Fibroblast of the conjunctiva (primary cell): ENCODE measurements at regions not wholly inside any gene's neighbourhood (a gene's known extent, or its start where the extent isn't known, plus 50 kb on each side); places are given as distances from the start of the nearest gene placed in this dataset.

Experiments
- DNase-seq: peaks from one replicate; pipeline ENCODE4 v3.0.0-alpha.2; 2010; ENCODE audit warnings: low read depth

GRCh38 chr5:167984951-167985350 lies 306.5 kb upstream of the WWC1 start:
- DNase-seq, result no peak

- no peak for DNase-seq
Measured at GRCh38 chr5:167985373-167985772, 306.1 kb upstream of the WWC1 start.

- DNase-seq, result no peak
Measured at GRCh38 chr5:167987490-167988280, 303.8 kb upstream of the WWC1 start.

GRCh38 chr5:167992868-167993267 lies 298.6 kb upstream of the WWC1 start:
- DNase-seq, result no peak

GRCh38 chr5:167993771-167994170 lies 297.7 kb upstream of the WWC1 start:
- DNase-seq, result no peak

- no peak for DNase-seq
Measured at GRCh38 chr5:167995844-167996425, 295.5 kb upstream of the WWC1 start.

GRCh38 chr5:167998148-167998767 lies 293.2 kb upstream of the WWC1 start:
- no peak for DNase-seq

GRCh38 chr5:167999182-167999581 lies 292.3 kb upstream of the WWC1 start:
- DNase-seq, result no peak

- no peak for DNase-seq
Measured at GRCh38 chr5:168001318-168001717, 290.1 kb upstream of the WWC1 start.

- no peak for DNase-seq
Measured at GRCh38 chr5:168002116-168002515, 289.3 kb upstream of the WWC1 start.

- no peak for DNase-seq
Measured at GRCh38 chr5:168005093-168005492, 286.4 kb upstream of the WWC1 start.

GRCh38 chr5:168005936-168006335 lies 285.5 kb upstream of the WWC1 start:
- DNase-seq, result no peak

- DNase-seq, result no peak
Measured at GRCh38 chr5:168006456-168007130, 284.9 kb upstream of the WWC1 start.

GRCh38 chr5:168007286-168007685 lies 284.2 kb upstream of the WWC1 start:
- DNase-seq, result no peak

GRCh38 chr5:168008555-168008954 lies 282.9 kb upstream of the WWC1 start:
- DNase-seq, result no peak

- DNase-seq, result no peak
Measured at GRCh38 chr5:168011096-168011495, 280.3 kb upstream of the WWC1 start.

GRCh38 chr5:168012006-168012405 lies 279.4 kb upstream of the WWC1 start:
- no peak for DNase-seq

GRCh38 chr5:168013546-168013945 lies 277.9 kb upstream of the WWC1 start:
- DNase-seq, result no peak

- no peak for DNase-seq
Measured at GRCh38 chr5:168014433-168015123, 276.9 kb upstream of the WWC1 start.

- DNase-seq, result no peak
Measured at GRCh38 chr5:168015506-168015905, 275.9 kb upstream of the WWC1 start.

GRCh38 chr5:168017313-168017712 lies 274.1 kb upstream of the WWC1 start:
- no peak for DNase-seq

GRCh38 chr5:168019143-168019542 lies 272.3 kb upstream of the WWC1 start:
- no peak for DNase-seq
